Central memory CD8-positive, alpha-beta T cell (primary cell): ENCODE measurements at regions not wholly inside any gene's neighbourhood (a gene's known extent, or its start where the extent isn't known, plus 50 kb on each side); places are given as distances from the start of the nearest gene placed in this dataset.
"Not testable (repeated sequence)": the region's sequence is repeated elsewhere in the genome, so short reads cannot be mapped to it uniquely, and the experiment has no call there.

Experiments used
- ATAC-seq: fragments of 150-1000 bp; cut with Tn5 transposase; replicated peaks from 2 replicates; pipeline ENCODE4 v1.10.0; 2022; ENCODE audit warnings: mild to moderate bottlenecking, moderate FRiP score, moderate number of reproducible peaks; ENCODE audit not compliant: poor library complexity, severe bottlenecking; ENCODE audit errors: extremely low read depth
- DNase-seq, 2 donors: peaks; one replicate each; pipeline ENCODE4 v3.0.0; 2021; ENCODE audit warnings: low spot score in 2 of 2
- H3K27ac Mint-ChIP-seq: one replicate; pipeline ENCODE4 v1.8.0; 2022; ENCODE audit warnings: low read depth, mild to moderate bottlenecking, moderate library complexity, mixed read lengths
- H3K27me3 Mint-ChIP-seq: one replicate; pipeline ENCODE4 v1.8.0; 2022; ENCODE audit warnings: mixed read lengths
- H3K36me3 Mint-ChIP-seq: one replicate; pipeline ENCODE4 v1.8.0; 2022; ENCODE audit warnings: mild to moderate bottlenecking, moderate library complexity, mixed read lengths; ENCODE audit not compliant: insufficient read depth
- H3K4me1 Mint-ChIP-seq: one replicate; pipeline ENCODE4 v1.8.0; 2022; ENCODE audit warnings: mixed read lengths
- H3K4me3 Mint-ChIP-seq: one replicate; pipeline ENCODE4 v1.8.0; 2022; ENCODE audit warnings: mild to moderate bottlenecking, moderate library complexity, mixed read lengths
- H3K9me3 Mint-ChIP-seq: one replicate; pipeline ENCODE4 v1.8.0; 2022; ENCODE audit warnings: mixed read lengths

- H3K9me3 Mint-ChIP-seq = no peaks in the 10 kb centered on the region
- H3K4me1 Mint-ChIP-seq = no peaks in the 10 kb centered on the region
- no peaks in the 10 kb centered on the region for H3K36me3 Mint-ChIP-seq
- no peak overlapping the region for H3K27ac Mint-ChIP-seq
- ATAC-seq (no peak), DNase-seq (no peak)
- peaks cover 15% of the 10 kb centered on the region for H3K27me3 Mint-ChIP-seq
- no peak overlapping the region for H3K4me3 Mint-ChIP-seq
Observed at GRCh38 chr4:103272174-103272573, 74.0 kb upstream of the CENPE start.

GRCh38 chr4:103268746-103269145 is 70.6 kb upstream of the CENPE start:
- H3K4me1 Mint-ChIP-seq = no peaks in the 10 kb centered on the region
- no peak overlapping the region for H3K4me3 Mint-ChIP-seq
- H3K27me3 Mint-ChIP-seq = peaks cover 48% of the 10 kb centered on the region
- DNase-seq = no peak
- no peak for ATAC-seq
- no peaks in the 10 kb centered on the region for H3K36me3 Mint-ChIP-seq
- no peak overlapping the region for H3K27ac Mint-ChIP-seq
- no peaks in the 10 kb centered on the region for H3K9me3 Mint-ChIP-seq

DNA sequence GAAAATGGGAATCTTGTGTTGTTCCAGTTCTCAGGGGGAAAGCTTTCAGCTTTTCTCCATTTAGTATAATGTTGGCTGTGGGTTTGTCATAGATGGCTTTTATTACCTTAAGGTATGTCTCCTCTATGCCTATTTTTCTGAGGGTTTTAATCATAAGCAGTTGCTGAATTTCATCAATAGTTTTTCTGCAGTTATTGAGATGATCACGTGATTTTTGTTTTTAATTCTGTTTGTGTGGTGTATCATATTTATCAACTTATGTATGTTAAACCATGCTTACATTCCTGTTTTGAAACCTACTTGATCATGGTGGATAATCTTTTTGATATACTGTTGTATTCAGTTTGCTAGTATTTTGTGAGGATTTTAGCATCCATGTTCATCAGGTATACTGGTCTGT is 66.8 kb upstream of the CENPE start:
- no peaks in the 10 kb centered on the region for H3K4me1 Mint-ChIP-seq
- no peaks in the 10 kb centered on the region for H3K36me3 Mint-ChIP-seq
- H3K27me3 Mint-ChIP-seq = peaks cover 59% of the 10 kb centered on the region
- H3K9me3 Mint-ChIP-seq = no peaks in the 10 kb centered on the region
- DNase-seq = no peak
- no peak overlapping the region for H3K27ac Mint-ChIP-seq
- no peak overlapping the region for H3K4me3 Mint-ChIP-seq
- ATAC-seq = no peak

- H3K4me3 Mint-ChIP-seq, ATAC-seq, H3K36me3 Mint-ChIP-seq, H3K27me3 Mint-ChIP-seq, H3K27ac Mint-ChIP-seq, H3K4me1 Mint-ChIP-seq, DNase-seq, H3K9me3 Mint-ChIP-seq: not testable (repeated sequence)
Observed at GRCh38 chr4:103256068-103256467, 57.9 kb upstream of the CENPE start.
